DMS153 (cell line): ENCODE measurements at regions not wholly inside any gene's neighbourhood (a gene's known extent, or its start where the extent isn't known, plus 50 kb on each side); places are given as distances from the start of the nearest gene placed in this dataset.

ENCODE experiments used
- DNase-seq: peaks from one replicate; lab custom pipeline; 2025; lab: John Stamatoyannopoulos, UW

DNA sequence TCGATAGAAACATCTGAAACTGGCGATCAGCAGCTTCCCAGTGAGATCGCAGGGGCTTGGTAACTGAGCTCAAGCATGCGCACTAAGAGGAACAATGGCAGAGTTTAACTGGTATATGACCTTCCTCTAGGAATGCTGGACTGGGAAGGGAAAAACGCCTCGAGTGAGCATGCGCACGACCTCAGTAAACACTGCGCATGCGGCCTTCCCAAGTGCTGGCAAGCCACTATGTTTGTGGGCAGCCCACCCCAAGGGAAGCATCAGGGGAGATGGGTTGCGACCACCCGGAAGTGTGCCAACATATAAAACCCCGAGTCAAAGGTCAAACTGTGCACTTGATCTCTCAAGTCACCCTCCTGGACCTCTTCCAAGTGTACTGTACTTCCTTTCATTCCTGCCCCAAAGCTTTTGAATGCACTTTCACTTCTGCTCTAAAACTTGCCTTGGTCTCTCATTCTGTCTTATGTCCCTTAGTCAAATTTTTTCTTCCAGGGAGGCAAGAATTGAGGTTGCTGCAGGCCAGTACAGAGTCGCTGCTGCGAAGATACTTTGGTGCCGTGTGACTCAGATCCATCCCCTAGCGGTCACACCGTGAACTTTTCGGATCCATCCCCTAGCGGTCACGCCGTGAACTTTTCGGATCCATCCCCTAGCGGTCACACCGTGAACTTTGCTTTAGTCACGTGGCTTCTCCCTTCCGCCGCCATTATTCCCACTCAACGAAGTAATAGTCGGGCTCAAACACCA is 243.3 kb downstream of the FAM43A start:
- no peak for DNase-seq

DNA sequence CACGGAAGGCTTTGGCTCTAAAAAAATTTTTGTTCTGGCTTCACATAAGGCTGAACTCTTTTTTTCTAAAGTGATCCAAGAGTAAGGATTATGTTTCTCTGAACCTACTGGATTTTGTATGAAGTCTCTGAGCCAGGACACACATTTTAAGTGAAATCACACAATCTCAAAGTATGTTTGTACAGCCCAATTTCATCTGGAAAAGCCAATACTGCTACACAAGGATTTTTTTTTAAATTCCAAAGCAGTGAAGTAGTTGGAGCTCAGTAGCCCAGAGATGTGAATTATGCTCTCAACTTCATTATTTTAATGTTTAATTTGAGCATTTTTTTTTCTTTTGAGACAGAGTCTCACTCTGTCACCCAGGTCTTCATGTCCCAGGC is 243.9 kb downstream of the FAM43A start:
- DNase-seq: no peak

DNA sequence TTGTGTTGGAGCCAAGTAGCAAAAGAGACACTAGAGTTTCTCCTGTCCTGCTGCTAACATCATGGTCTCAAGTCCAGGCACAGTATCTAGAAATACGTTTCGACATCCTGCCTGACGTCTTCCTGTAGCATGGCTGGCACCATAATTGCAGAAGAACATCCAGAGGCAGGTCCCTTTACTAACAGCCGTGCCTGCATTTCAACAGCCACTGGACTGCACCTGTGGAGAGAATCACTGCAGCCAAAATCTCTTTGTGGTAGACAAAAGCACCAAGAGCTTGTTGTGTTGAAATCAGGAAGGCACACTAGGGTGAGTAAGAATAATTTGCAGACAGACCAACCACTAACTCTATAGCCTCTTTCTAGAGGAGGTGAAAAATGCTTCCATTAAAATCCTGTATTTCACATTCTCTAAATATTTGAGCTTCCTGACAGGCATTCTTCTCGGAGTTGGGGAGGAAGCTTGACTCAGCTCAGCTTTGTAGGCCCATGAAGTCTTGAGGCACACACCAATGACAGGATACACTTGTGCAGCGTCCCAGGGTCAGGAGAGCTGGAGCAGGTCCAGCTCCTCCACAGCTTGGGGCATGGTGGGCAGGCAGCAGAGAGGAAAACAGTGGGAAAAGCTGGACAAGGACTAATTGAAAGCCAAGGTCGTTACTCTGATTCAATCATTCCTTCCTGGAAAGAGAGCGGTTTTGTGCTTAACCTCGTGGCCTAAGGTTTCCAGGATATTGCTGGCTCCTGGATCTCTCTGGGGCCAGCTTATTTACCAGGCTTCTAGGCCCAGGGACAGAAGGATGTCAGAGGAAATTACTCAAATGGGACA is 244.9 kb downstream of the FAM43A start:
- DNase-seq: no peak

DNA sequence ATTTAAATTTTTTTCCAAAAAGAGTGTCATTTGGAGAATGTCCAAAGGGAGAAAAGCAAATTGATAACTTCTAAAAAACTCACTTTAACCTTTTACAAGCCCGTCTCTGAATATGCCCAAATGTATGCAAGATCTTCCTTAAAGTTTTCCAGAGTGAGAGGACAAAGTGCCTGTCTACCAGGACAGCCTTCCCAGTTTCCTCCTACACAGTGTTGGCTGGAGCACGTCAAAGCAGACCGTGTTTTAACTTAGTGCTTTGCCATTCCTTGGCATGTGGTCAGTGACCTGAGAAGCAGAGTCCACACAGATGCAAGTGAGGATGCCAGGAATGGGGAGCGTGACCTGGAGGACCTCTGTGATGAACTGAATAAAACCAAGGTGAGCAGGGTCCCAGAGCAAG is 245.7 kb downstream of the FAM43A start:
- DNase-seq: no peak

DNA sequence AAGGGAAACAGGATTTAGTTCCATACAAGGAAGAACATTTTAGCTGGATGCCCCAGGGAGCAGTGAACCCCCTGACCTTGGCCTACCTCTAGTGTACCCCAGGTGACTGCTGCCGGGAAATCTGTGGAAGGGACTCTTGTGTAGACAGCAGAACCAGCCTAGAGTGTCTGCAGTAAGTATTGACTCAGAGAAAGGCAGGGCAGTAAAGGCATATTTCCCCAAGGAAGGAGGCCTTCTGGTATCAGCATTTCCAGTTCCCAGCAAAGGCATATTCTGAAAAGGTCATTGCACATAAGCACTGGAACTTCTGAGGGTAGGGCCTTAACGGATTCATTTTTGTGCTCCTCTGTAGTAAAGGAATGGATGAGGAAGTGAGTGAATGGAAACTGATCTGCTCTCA is 246.2 kb downstream of the FAM43A start:
- no peak for DNase-seq

DNA sequence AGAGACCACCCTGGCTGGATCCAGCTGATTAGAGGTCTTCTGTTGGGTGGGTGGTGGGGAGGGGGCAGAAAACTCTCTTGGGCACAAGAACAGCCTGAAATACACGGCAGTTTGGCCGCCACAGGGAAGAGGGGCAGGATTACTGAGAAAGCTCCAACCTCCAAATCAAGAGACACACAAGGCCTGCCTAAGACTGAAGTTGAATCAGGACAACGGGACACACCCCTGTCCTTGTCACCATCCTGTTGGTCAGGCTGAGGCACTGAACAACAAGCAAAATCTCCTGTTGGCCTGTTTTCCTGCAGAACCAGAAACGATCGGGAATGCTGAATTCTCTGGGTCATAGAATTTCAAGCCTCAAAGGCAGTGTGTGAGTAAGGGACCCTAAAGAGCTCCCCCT is 247.8 kb downstream of the FAM43A start:
- DNase-seq: no peak

DNA sequence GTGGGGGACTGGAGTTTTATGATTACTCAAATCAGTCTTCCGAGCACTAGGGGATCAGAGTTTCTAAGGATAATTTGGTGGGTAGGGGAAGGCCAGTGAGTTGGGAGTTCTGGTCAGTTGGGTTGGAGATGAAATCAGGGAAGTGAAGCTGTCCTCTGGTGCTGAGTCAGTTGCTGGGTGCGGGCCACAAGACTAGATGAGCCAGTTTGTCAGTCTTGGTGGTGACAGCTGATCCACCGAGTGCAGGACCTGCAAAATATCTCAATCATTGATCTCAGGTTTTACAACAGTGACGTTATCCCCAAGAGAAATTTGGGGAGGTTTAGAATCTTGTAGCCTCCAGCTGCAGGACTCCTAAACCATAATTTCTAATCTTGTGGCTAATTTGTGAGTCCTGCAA is 249.4 kb downstream of the FAM43A start:
- no peak for DNase-seq

DNA sequence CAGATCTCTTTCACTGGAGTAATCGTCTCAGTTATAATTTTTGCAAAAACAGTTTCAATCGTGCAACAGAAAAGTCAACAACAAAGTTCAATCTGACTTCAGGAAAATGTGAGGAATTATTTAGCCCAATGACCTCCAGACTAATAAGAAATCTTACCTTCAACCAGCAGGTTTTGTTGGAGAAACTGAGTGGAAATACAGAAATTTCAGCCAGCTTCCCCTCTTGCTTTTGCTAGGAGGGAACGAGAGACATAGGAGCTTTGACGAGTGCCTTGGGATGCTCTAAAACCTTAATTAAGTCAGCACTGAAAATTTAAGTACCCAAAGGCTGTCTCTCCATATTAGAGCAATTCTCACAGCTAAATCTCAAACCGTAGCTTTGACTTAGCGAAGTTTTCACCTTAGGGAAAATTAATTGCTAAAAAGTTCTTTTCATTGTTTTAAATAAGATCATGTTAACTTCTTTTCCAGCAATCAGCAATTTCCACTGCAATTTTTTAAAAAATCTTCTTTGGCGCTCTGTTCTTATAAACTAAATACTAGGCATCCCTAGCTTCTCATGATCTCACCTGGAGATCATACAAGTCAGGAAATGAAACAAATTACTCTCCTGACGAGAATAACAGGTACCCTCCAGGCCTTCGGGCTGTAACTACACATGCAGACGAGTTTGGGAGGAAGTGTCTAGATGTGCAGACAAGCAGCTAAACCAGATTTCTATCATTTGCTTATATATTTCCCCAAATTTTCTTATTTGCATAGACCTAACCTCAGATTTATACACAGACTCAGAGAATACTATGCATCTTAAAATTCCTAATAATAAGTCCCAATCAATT is 250.2 kb downstream of the FAM43A start:
- no peak for DNase-seq

- no peak for DNase-seq
These were observed 251.0 kb downstream of the FAM43A start for GRCh38 chr3:194936659-194937058.

- DNase-seq: no peak
These were observed 251.5 kb downstream of the FAM43A start for GRCh38 chr3:194937144-194937543.

DNA sequence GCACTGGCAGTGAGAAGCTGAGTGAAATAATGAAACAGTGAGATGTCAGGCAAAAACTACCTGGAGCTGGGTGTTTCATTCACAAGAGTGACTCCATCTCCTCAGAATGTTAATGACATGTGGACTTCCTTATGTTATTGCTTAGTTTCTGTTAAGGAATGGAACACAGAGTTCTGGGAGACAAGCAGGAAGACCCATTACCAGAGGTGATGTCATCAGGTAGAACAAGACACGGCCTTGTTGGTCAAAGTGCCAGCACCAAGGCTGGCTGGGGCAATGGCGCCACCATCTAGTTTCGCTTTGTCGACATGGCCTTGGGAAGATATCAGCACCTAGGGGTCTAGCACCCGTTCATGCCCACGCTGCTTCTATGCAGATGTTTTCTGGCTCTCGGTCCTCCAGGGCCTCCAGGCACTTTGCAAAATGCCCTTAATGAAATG is 252.2 kb downstream of the FAM43A start:
- DNase-seq: no peak

DNA sequence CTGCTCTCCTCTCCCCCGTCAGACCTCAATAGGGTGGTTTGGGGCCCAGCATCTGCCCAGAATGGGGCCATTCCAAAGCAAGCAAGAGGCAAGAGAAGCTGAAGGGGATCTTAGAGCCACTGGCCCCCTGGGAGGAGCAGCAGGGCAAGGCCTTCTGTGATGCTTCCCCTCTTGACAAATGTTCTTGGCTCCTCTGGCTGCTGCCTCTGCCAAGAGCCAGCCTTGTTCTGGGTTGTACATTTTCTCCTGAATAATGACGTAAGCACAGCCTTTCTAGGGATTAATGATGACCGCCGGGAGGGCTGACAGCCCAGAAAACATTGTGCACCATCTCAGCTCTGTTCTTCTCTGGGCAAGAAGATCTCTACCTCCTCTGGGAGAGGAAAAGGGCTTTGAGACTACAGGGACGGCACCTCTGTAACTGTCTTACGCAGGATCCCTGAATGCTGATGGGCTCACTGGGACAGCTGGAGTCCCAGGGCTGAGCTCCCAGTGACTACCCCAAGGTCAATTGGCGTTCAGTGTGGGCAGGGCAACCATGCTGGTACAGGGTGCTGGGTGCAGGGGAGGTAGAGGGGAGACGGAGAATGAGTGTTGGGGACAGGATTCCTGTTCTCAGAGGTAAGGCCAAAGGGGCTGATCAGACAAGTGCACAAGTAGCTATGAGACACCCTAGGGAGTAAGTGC is 253.3 kb downstream of the FAM43A start:
- no peak for DNase-seq

DNA sequence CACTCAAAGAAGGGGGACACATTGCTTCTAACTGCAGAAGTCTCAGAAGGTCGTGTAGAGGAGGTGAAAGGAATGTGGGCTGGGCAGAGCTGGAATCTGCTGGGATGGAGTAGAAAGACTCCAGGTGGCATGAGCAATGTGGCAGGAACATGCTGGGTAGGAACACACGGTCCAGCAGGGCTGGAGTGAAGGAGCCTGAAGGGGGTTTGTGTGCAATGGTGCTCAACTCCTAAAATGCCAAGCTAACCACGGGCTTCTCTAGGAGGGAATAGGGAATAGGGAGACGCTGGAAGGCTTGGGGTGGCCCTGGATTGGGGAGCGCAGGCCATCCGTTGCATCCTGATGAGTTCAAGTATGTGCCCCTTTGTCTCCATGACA is 253.8 kb downstream of the FAM43A start:
- no peak for DNase-seq

DNA sequence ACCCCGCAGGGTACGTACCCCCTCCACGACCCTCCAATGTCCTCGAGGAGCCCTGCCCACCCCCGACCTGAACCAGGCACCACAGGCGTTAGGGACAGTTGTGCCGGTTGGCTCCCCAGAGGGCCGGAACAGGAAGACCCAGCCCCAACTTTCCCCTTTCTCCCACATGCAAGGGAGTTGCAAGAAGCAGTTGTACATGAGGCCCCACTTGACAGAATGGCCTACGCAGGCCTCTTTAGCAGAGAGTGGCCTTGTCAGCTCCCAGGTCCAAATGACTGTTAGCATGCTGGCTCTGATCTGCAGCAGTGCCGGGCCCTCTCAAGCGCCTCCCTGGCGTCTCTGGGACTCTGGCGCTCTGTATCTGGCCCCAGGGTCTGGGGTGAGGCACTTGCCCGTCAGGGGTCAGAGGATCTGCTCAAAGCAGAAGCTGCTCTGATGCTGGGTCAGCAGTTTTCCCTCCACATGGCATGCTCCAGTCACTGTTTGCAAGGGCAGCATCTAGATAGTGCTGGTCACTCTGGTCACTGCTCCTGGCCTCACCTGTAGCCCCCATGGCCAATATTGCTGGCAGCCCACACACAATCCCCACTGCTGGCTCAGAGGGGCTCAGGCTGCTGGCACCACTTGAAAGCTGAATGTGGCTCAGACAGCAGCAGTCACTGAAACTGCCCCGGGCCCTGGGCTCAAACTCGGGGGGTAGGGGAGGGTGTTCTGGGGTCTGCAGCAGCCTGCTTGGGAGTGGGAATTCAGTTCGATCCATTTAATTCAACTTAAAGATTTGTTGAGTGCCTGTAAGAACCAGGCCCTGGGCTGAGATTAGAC is 254.5 kb downstream of the FAM43A start:
- no peak for DNase-seq

GRCh38 chr3:194941360-194941955 is 255.8 kb downstream of the FAM43A start:
- DNase-seq: no peak

GRCh38 chr3:194941956-194942511 is 256.4 kb downstream of the FAM43A start:
- DNase-seq: no peak

GRCh38 chr3:194944526-194944925 is 258.8 kb downstream of the FAM43A start:
- DNase-seq: no peak

- DNase-seq: no peak
These were observed 259.8 kb downstream of the FAM43A start for GRCh38 chr3:194945508-194945907.

DNA sequence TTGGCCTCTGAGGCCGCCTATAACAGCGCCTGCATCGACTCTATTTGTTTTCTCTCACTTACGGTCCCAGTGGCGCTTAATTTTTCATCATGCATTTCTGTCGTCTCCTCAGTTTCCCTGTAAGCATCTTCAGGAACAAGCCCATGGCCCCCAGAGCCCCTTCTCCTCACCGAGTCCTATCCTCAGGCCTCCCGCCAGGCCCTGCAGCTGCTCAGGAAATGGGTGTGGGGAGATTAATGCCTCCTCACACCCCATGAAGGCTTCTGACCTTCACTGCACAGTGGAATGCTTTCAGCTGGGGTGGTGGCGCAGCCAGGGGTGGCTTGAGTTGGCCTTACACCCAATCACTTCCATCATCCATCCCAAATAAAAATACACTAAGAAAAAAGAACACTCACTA is 260.4 kb downstream of the FAM43A start:
- no peak for DNase-seq

GRCh38 chr3:194949592-194949991 is 263.9 kb downstream of the FAM43A start:
- no peak for DNase-seq
